Upper lobe of right lung (tissue), 1 donor: ENCODE measurements at regions not wholly inside any gene's neighbourhood (a gene's known extent, or its start where the extent isn't known, plus 50 kb on each side); places are given as distances from the start of the nearest gene placed in this dataset.
"Not testable (repeated sequence)": the region's sequence is repeated elsewhere in the genome, so short reads cannot be mapped to it uniquely, and the experiment has no call there.

Experiments used
- ATAC-seq: fragments of 200-7000 bp; cut with Tn5 transposase; one replicate; pipeline ENCODE4 v1.9.1; 2020; ENCODE audit warnings: mild to moderate bottlenecking, moderate library complexity
- DNase-seq: peaks from one replicate; pipeline ENCODE4 v3.0.0-alpha.2; 2020
- H3K27ac ChIP-seq: fragments of 200-600 bp; one replicate; pipeline ENCODE4 v1.8.0; 2022
- H3K27me3 ChIP-seq: fragments of 200-600 bp; one replicate; pipeline ENCODE4 v1.8.0; 2022; ENCODE audit warnings: mild to moderate bottlenecking
- H3K36me3 ChIP-seq: fragments of 200-600 bp; one replicate; pipeline ENCODE4 v1.8.0; 2022
- H3K4me1 ChIP-seq: fragments of 200-600 bp; one replicate; pipeline ENCODE4 v1.8.0; 2022
- H3K4me3 ChIP-seq: fragments of 200-600 bp; one replicate; pipeline ENCODE4 v1.8.0; 2022; ENCODE audit warnings: mild to moderate bottlenecking
- H3K9me3 ChIP-seq: fragments of 200-600 bp; one replicate; pipeline ENCODE4 v1.8.0; 2022
- intact Hi-C: fragments of 100-400 bp; cut with DNase I; formaldehyde crosslinking; loops from one replicate; pipeline ENCODE4 v1.11.0; 2022
- TF ChIP-seq, protein P1 (sequence below): fragments of 200-600 bp; IDR thresholded peaks from one replicate; pipeline ENCODE4 v1.8.0; 2022; ENCODE audit warnings: antibody characterized with exemption
- donor health status: DM: no; HTN: yes; CAD: no; lungs with severe emphysema.

DNA sequence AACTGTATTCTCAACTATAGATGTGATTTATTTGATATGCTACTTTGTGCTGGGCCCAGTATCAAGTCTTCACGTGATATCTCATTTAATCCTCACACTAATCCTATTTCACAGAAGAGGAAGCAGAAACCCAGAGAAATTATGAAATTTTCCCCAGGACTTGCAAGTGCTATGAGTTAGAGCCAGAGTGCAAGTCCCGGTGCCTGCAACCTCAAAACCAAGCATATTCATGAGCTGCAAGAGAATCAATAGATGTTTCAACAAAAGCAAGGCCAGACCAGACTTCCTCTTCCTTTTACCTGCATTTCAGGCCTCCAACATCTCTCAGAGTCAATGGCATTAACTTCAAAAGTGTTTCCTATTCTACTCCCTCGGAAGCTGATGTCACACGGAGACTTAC is 92.2 kb upstream of the GATB start:
- DNase-seq (no peak), ATAC-seq (peak; percentile 50)
- TF ChIP-seq, protein P1, sequence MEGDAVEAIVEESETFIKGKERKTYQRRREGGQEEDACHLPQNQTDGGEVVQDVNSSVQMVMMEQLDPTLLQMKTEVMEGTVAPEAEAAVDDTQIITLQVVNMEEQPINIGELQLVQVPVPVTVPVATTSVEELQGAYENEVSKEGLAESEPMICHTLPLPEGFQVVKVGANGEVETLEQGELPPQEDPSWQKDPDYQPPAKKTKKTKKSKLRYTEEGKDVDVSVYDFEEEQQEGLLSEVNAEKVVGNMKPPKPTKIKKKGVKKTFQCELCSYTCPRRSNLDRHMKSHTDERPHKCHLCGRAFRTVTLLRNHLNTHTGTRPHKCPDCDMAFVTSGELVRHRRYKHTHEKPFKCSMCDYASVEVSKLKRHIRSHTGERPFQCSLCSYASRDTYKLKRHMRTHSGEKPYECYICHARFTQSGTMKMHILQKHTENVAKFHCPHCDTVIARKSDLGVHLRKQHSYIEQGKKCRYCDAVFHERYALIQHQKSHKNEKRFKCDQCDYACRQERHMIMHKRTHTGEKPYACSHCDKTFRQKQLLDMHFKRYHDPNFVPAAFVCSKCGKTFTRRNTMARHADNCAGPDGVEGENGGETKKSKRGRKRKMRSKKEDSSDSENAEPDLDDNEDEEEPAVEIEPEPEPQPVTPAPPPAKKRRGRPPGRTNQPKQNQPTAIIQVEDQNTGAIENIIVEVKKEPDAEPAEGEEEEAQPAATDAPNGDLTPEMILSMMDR = no peak
- H3K27ac ChIP-seq = no peak overlapping the region
- H3K4me3 ChIP-seq = no peak overlapping the region
- intact Hi-C loops = no loop called here
- H3K4me1 ChIP-seq = no peaks in the 10 kb centered on the region
- H3K36me3 ChIP-seq = no peaks in the 10 kb centered on the region
- no peaks in the 10 kb centered on the region for H3K27me3 ChIP-seq
- H3K9me3 ChIP-seq = no peaks in the 10 kb centered on the region

DNA sequence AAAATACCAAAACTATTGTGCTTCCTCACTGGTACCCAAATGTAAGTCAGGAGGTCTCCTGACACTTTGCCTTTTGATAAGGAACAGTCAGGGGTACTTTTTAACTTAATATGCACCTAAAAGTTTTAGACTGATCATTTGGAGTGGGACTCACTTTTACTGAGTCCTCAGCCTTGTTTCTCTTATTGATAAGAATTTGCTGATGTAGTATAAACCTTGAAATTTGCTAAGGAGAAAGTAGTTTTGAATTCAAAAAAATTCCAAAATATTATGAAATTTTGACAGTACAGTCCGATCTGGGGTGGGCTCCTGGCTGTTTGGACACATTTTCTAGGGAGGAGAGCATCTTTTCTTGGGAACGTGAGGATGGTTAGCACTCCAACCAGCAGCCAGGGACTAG is 91.4 kb upstream of the GATB start:
- no peak for ATAC-seq
- H3K4me3 ChIP-seq = no peak overlapping the region
- TF ChIP-seq, protein P1 = no peak
- intact Hi-C loops = no loop called here
- H3K4me1 ChIP-seq = no peaks in the 10 kb centered on the region
- DNase-seq = no peak
- no peak overlapping the region for H3K27ac ChIP-seq
- H3K36me3 ChIP-seq = no peaks in the 10 kb centered on the region
- H3K27me3 ChIP-seq = no peaks in the 10 kb centered on the region
- no peaks in the 10 kb centered on the region for H3K9me3 ChIP-seq

GRCh38 chr4:151851354-151851753 is 90.5 kb upstream of the GATB start:
- no peak overlapping the region for H3K27ac ChIP-seq
- no peaks in the 10 kb centered on the region for H3K9me3 ChIP-seq
- no peaks in the 10 kb centered on the region for H3K4me1 ChIP-seq
- no peak for DNase-seq
- TF ChIP-seq, protein P1 = no peak
- no peak overlapping the region for H3K4me3 ChIP-seq
- no peak for ATAC-seq
- no peaks in the 10 kb centered on the region for H3K27me3 ChIP-seq
- intact Hi-C loops = no loop called here
- no peaks in the 10 kb centered on the region for H3K36me3 ChIP-seq

- H3K4me3 ChIP-seq = no peak overlapping the region
Measured at GRCh38 chr4:151850791-151851213, 90.0 kb upstream of the GATB start.

GRCh38 chr4:151845551-151845950 is 84.7 kb upstream of the GATB start:
- H3K9me3 ChIP-seq, H3K4me1 ChIP-seq, H3K4me3 ChIP-seq, H3K27ac ChIP-seq, H3K27me3 ChIP-seq, ATAC-seq, intact Hi-C loops, H3K36me3 ChIP-seq, DNase-seq: not testable (repeated sequence)

More at GRCh38 chr4:151850791-151851213, 90.0 kb upstream of the GATB start:
- no peaks in the 10 kb centered on the region for H3K4me1 ChIP-seq
- no peaks in the 10 kb centered on the region for H3K9me3 ChIP-seq
- intact Hi-C loops = no loop called here
- no peaks in the 10 kb centered on the region for H3K27me3 ChIP-seq
- H3K36me3 ChIP-seq = no peaks in the 10 kb centered on the region
- ATAC-seq = no peak
- TF ChIP-seq, protein P1 = no peak
- no peak overlapping the region for H3K27ac ChIP-seq
- DNase-seq = no peak

DNA sequence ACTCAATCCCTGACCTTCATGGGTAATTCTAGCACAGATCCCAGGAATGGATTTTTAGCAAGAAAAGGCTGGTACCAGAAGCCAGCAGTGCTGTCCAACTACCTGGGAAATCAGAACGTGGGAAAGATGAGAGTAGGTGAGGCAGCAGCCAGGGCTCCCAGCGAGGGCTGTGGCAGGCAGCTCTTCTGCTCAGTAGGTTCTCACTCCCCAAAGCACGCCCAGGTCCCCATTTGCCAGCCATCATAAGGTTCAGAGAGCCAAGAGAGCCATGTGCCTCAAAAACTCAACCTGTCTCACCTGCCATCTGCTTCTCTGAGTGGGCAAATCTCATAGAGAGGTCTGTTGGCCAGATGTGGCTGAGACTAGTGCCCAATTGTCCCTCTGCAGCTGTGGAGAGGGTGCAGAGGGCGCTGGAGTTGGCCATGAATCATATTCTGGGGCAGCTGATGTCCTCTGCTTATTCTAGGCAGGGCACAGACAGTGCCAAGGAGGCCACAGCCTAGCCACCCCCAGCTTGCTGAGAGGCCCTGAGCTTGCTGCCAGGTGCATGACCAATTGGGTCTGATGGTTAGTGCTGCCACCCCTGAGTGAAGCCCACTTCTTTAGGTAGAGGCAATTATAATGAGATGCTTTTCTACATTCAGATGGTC is 81.7 kb upstream of the GATB start:
- TF ChIP-seq, protein P1 = no peak
- Histone ChIP-seq H3K9me3 (no peaks in the 10 kb centered on the region), H3K27ac (no peak overlapping the region), H3K36me3 (no peaks in the 10 kb centered on the region), H3K27me3 (no peaks in the 10 kb centered on the region), H3K4me1 (no peaks in the 10 kb centered on the region), H3K4me3 (no peak overlapping the region)
- no peak for ATAC-seq
- DNase-seq = no peak
- intact Hi-C loops = no loop called here
